OCI-LY1 (cell line): ENCODE measurements at regions not wholly inside any gene's neighbourhood (a gene's known extent, or its start where the extent isn't known, plus 50 kb on each side); places are given as distances from the start of the nearest gene placed in this dataset.

ENCODE experiments used
- H2AFZ ChIP-seq: fragments of 200-600 bp; sonication (generic), shearing (Covaris generic); 2 replicates; pipeline ENCODE4 v1.6.0; 2014; ENCODE audit warnings: antibody characterized with exemption, mild to moderate bottlenecking, low read length
- H3F3A ChIP-seq: fragments of 200-600 bp; sonication (generic), shearing (Covaris generic); 2 replicates; pipeline ENCODE4 v1.6.0; 2014; ENCODE audit warnings: mild to moderate bottlenecking, antibody characterized with exemption, low read length, moderate library complexity; ENCODE audit not compliant: insufficient read depth
- H3K27ac ChIP-seq: fragments of 200-600 bp; sonication (generic); 2 replicates; pipeline ENCODE4 v1.5.1; 2014; ENCODE audit warnings: low read length, mixed run types, mild to moderate bottlenecking, low read depth; ENCODE audit not compliant: poor library complexity, severe bottlenecking
- H3K27me3 ChIP-seq: fragments of 200-600 bp; sonication (generic); 2 replicates; pipeline ENCODE4 v1.6.0; 2014; ENCODE audit warnings: antibody characterized with exemption, mild to moderate bottlenecking, low read length, moderate library complexity; ENCODE audit not compliant: insufficient read depth
- H3K36me3 ChIP-seq: fragments of 200-600 bp; sonication (generic); 2 replicates; pipeline ENCODE4 v1.6.1; 2014; ENCODE audit warnings: mild to moderate bottlenecking, antibody characterized with exemption, low read length, moderate library complexity, mixed read lengths; ENCODE audit not compliant: insufficient read depth
- H3K4me1 ChIP-seq: fragments of 200-600 bp; sonication (generic); 2 replicates; pipeline ENCODE4 v1.5.1; 2014; ENCODE audit warnings: mild to moderate bottlenecking, low read length, moderate library complexity; ENCODE audit not compliant: insufficient read depth, severe bottlenecking
- H3K4me2 ChIP-seq: fragments of 200-600 bp; sonication (generic), shearing (Covaris generic); 2 replicates; pipeline ENCODE4 v1.6.1; 2014; ENCODE audit warnings: low read length
- H3K4me3 ChIP-seq: fragments of 200-600 bp; sonication (generic); 2 replicates; pipeline ENCODE4 v1.5.1; 2014; ENCODE audit warnings: low read length, low read depth, mild to moderate bottlenecking, mixed read lengths; ENCODE audit not compliant: poor library complexity, severe bottlenecking
- H3K79me2 ChIP-seq: fragments of 200-600 bp; shearing (Covaris generic); 2 replicates; pipeline ENCODE4 v1.6.1; 2016; ENCODE audit warnings: mixed run types, low read length, mixed read lengths; ENCODE audit not compliant: insufficient read depth
- H3K9ac ChIP-seq: fragments of 200-600 bp; sonication (generic), shearing (Covaris generic); 2 replicates; pipeline ENCODE4 v1.6.1; 2014; ENCODE audit warnings: mild to moderate bottlenecking, low read length, mixed read lengths
- H3K9me2 ChIP-seq: fragments of 200-600 bp; sonication (generic), shearing (Covaris generic); 2 replicates; pipeline ENCODE4 v1.6.1; 2014; ENCODE audit warnings: low read depth, mild to moderate bottlenecking, low read length, mixed read lengths
- H3K9me3 ChIP-seq: fragments of 200-600 bp; shearing (Covaris generic); 2 replicates; pipeline ENCODE4 v1.6.1; 2014; ENCODE audit warnings: low read length, mixed read lengths
- H4K20me1 ChIP-seq: fragments of 200-600 bp; sonication (generic), shearing (Covaris generic); 2 replicates; pipeline ENCODE4 v1.6.0; 2016; ENCODE audit warnings: mild to moderate bottlenecking, low read length; ENCODE audit not compliant: insufficient read depth
- CTCF ChIP-seq: fragments of 200-600 bp; sonication (generic), shearing (Covaris generic); IDR thresholded peaks from 2 replicates; pipeline ENCODE4 v1.5.1; 2017; ENCODE audit warnings: mild to moderate bottlenecking, antibody characterized with exemption, low read length, moderate library complexity, mixed read lengths
- EZH2 ChIP-seq: fragments of 200-600 bp; sonication (generic), shearing (Covaris generic); IDR thresholded peaks from 2 replicates; pipeline ENCODE4 v1.8.0; 2017; ENCODE audit warnings: borderline replicate concordance, mixed run types, mild to moderate bottlenecking, antibody characterized with exemption, low read length, moderate library complexity, mixed read lengths

- no peak overlapping the region for H2AFZ ChIP-seq
- no peak overlapping the region for H3K9ac ChIP-seq
- H3K9me2 ChIP-seq = no peaks in the 10 kb centered on the region
- no peaks in the 10 kb centered on the region for H3K9me3 ChIP-seq
- no peaks in the 10 kb centered on the region for H3K36me3 ChIP-seq
- no peaks in the 10 kb centered on the region for H3F3A ChIP-seq
- no peak overlapping the region for H3K4me3 ChIP-seq
- TF ChIP-seq EZH2 (no peak), CTCF (no peak)
- H3K27me3 ChIP-seq = no peaks in the 10 kb centered on the region
- H3K79me2 ChIP-seq = no peaks in the 10 kb centered on the region
- no peak overlapping the region for H3K4me2 ChIP-seq
- no peak overlapping the region for H3K27ac ChIP-seq
- H4K20me1 ChIP-seq = no peaks in the 10 kb centered on the region
- no peaks in the 10 kb centered on the region for H3K4me1 ChIP-seq
Observed at GRCh38 chr1:105865546-105865945, 1190.9 kb upstream of the PRMT6 start.

GRCh38 chr1:105872817-105873216 lies 1183.7 kb upstream of the PRMT6 start:
- Histone ChIP-seq H3K27ac (no peak overlapping the region), H3K4me2 (no peak overlapping the region), H3K9ac (no peak overlapping the region), H3K4me3 (no peak overlapping the region), H3K4me1 (peaks cover 7% of the 10 kb centered on the region), H4K20me1 (no peaks in the 10 kb centered on the region), H3K79me2 (no peaks in the 10 kb centered on the region), H3F3A (no peaks in the 10 kb centered on the region), H3K9me2 (no peaks in the 10 kb centered on the region), H3K27me3 (no peaks in the 10 kb centered on the region), H3K36me3 (no peaks in the 10 kb centered on the region), H3K9me3 (no peaks in the 10 kb centered on the region), H2AFZ (no peak overlapping the region)
- no peak for TF ChIP-seq CTCF
- TF ChIP-seq EZH2 = no peak

- Histone ChIP-seq H3K9me2 (no peaks in the 10 kb centered on the region), H3K36me3 (no peaks in the 10 kb centered on the region), H3K4me2 (no peak overlapping the region), H4K20me1 (no peaks in the 10 kb centered on the region), H3K9ac (no peak overlapping the region), H3K27ac (no peak overlapping the region), H3K4me1 (peaks cover 7% of the 10 kb centered on the region), H3F3A (no peaks in the 10 kb centered on the region), H3K9me3 (no peaks in the 10 kb centered on the region), H2AFZ (no peak overlapping the region), H3K27me3 (no peaks in the 10 kb centered on the region), H3K4me3 (no peak overlapping the region), H3K79me2 (no peaks in the 10 kb centered on the region)
- TF ChIP-seq EZH2 (no peak), CTCF (no peak)
Observed at GRCh38 chr1:105874621-105875020, 1181.9 kb upstream of the PRMT6 start.
